ENCODE measurements at regions not wholly inside any gene's neighbourhood (a gene's known extent, or its start where the extent isn't known, plus 50 kb on each side); places are given as distances from the start of the nearest gene placed in this dataset.
"Not testable (repeated sequence)": the region's sequence is repeated elsewhere in the genome, so short reads cannot be mapped to it uniquely, and the experiment has no call there.

DNA sequence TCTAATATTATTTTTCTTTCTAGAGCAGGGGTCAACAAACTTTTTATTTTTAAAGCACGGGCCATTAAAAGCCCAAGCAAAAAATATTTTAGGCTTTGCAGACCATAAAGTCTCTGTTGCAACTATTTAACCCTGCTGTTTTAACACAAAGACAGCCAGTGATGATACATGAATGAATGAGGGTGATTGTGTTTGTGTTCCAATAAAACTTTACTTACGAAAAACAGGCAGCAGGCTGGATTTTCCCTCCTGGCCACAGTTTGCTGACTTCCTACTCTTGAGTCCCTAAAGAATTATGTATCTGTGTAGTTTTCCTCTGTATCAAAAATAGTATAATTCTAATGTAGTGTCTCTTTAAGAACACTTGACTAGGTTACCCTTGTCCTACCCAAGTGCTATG lies 402.0 kb downstream of the ADCYAP1 start:
- DNase-seq, result no peak

DNA sequence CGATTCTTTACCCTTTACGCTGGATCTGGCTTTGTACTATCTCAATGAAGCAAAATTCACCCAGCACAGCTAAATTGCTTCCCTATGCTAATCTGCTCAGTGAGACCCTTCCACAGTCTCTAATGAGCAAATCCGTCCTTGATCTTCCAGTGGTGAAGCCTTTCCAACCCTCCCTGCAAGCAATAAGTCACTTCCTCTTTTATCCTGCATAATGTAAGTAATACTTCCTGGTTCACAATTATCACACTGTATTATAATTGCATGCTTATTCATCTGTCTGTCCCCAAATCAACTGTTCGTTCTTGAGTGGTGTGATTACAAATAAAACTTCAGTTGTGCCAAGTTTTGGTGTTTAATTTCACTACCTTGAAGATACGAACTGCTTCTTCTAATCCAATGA lies 404.0 kb downstream of the ADCYAP1 start:
- DNase-seq, result no peak

DNA sequence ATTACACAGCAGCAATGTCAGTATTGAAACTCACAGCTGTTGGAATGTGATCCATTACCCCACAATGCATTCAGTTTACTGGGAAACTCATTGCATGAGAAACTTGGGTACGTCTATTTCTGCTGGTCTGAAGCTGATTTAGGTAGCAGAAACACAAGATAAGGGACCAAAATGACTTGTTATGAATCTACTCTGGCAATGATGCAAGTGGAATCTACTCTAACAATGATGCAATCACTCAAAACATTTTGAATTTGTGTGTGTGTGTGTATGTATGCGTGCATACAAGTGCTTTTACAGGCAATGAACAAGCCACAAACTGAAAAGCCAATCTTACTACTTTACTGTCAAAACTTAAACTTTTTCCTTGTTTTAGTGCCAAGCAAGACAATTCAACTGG lies 406.7 kb downstream of the ADCYAP1 start:
- no peak for DNase-seq

DNA sequence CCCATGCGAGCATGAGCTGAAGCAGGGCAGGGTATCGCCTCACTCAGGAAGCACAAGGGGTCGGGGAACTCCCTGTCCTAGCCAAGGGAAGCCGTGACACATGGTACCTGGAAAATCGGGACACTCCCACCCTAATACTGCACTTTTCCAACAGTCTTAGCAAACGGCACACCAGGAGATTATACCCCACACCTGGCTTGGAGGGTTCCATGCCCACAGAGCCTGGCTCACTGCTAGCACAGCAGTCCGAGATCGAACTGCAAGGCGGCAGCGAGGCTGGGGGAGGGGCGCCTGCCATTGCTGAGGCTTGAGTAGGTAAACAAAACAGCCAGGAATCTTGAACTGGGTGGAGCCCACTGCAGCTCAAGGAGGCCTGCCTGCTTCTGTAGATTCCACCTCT lies 430.7 kb downstream of the ADCYAP1 start:
- DNase-seq, result not testable (repeated sequence)

DNA sequence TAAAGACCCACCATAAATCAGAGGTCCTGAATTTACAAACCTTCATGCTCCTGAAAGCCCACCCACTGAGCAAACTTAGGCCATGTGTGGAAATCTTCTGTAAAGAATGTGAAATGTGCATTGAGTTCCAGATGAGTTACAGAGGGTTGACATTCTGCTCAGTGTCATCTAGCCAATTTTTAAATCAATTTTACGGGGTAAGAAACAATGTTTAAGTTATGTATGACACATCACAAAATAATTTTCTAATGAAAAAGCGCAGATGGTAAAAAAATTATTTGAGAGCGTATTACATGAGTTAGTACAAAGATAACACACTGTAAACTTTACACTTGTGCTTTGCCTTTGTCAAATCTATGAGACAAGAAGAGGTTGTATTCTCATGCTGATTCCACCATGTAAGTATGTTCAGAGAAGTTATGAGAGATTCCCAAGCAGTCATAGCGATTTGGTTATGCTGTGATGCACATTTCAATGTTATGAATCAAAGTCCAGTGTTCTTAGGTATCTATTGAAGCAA lies 446.3 kb downstream of the ADCYAP1 start:
- no peak for DNase-seq

DNA sequence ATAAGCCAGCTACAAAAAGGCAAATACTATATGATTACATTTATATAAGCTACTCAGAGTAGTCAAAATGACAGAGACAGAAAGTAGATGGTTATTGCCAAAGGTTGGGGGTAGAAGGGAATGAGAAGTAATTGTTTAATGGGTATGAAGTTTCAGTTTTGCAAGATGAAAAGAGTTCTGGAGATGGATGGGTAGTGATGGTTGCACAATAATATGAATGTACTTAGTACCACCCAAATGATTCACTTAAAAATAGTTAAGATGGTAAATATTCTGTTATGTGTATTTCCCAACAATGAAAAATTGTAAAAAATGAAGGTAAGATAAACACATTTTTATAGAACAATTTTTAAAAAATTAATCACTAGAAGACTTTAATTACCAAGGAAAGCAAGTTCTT lies 448.4 kb downstream of the ADCYAP1 start:
- no peak for DNase-seq

DNA sequence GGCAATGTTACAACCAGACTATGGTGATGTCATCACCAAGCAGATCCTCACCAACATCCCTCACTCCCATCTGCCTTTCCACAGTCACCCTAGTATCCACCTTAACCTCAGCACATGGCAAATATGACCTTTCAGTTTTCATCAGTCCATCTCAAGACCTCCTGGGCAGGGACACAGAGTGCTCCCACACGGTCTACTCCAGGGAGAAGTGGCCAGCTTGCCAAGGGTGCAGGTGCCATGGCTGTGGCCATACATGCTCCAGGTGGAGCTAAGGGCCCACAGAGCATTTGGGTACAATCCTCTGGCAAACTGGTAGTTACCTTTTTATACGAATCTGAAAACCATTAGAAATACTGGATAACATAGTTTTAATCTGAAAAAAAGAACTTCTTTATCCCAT lies 453.1 kb downstream of the ADCYAP1 start:
- no peak for DNase-seq

DNA sequence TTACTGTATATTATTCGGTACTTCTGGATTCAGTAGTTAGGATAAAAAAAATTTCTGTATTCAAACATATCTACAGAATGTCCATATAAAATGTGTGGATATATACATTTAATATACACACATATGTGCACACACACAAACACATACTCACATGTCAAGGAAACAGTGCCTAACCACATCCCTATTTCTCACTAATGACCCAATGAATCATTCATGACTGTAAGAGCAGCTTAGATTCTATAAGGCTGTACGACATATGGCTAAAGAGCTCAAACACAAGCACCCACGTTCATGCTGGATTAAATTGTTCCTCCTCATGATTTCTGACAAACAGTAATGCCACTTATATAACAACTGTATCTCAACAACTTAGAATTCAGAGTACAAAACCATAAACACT lies 457.3 kb downstream of the ADCYAP1 start:
- DNase-seq, result no peak

DNA sequence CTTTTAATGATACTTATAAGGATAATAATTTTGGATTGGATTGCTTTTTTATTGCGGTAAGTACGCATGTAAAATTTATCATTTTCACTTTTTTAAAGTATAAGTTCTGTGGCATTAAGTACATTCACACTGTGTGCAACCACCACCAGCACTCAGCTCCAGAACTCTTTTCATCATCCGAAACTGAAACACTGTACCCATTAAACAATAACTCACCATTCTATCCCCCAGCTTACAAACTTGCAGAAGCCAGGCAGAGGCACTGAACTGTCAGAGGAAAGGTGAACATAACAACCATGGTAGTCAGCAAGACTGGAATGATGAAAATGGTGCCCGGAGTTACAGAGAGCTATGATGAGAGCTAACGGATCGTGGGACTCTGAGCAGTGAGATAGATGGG lies 465.9 kb downstream of the ADCYAP1 start:
- no peak for DNase-seq

DNA sequence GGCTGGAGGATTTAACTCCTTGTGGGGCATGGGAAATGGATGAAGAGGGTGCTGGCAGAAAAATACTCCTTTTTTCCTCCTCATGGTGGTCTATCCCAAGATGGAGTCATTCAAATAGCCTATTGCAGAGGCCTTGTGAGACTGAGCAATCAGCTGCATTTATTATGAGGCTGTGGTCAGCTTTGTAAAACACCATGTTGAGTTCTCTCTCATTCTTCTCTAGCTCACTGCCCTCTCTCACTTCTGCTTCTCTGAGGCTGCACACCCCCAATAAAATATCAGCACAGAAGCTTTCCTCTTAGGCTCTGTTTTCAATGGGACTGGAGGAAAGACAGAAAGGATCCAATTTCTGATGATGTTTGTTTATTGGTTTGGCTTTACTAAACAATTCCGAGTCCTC lies 467.1 kb downstream of the ADCYAP1 start:
- DNase-seq, result no peak

DNA sequence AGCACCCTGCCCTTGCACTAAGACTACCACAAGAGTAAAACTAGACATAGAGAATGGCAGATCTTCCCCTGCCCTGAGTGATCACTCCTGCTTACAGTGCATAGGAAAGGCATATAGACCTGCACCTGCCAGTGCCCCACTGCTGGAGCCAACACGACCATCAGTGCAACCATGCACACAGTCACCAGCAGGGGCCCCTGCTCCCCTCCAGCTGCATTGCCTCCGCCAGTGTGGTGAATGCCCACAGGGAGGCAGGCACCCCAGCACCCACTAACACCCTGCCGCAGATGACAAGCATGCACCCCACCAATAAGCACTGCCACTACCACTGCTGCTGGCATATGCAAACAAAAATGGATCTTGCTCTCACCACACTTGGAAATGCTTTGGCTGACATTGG lies 478.8 kb downstream of the ADCYAP1 start:
- no peak for DNase-seq

DNA sequence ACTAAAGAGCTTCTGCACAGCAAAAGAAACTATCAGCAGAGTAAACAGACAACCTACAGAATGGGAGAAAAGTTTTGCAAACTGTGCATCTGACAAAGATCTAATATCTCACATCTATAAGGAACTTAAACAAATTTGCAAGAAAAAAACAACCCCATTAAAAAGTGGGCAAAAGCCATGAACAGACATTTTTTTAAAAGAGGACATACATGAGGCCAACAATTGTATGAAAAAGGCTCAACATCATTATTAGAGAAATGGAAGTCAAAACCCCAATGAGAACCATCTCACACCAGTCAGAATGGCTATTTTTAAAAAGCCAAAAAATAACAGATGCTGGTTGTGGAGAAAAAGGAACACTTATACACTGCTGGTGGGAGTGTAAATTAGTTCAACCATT lies 483.8 kb downstream of the ADCYAP1 start:
- not testable (repeated sequence) for DNase-seq

DNA sequence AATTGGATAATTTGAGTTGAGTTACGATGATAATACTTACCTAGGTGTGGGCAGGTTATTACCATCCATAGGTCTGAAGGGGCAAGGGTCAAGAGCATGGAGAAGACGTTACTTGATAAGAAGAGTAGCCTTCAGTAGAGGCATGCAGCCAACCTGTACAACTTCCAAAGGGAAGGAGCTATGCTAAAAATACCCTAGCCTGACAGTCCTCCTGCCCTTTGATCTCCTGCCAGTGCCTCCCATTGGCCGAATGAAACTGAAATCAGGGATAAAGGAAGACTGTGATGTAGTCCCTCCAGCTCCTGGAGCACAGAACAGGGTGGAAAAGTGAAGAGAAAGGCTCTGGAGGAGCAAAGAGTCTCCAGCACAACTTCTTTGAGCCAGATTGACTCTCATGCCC lies 487.4 kb downstream of the ADCYAP1 start:
- DNase-seq, result no peak

DNA sequence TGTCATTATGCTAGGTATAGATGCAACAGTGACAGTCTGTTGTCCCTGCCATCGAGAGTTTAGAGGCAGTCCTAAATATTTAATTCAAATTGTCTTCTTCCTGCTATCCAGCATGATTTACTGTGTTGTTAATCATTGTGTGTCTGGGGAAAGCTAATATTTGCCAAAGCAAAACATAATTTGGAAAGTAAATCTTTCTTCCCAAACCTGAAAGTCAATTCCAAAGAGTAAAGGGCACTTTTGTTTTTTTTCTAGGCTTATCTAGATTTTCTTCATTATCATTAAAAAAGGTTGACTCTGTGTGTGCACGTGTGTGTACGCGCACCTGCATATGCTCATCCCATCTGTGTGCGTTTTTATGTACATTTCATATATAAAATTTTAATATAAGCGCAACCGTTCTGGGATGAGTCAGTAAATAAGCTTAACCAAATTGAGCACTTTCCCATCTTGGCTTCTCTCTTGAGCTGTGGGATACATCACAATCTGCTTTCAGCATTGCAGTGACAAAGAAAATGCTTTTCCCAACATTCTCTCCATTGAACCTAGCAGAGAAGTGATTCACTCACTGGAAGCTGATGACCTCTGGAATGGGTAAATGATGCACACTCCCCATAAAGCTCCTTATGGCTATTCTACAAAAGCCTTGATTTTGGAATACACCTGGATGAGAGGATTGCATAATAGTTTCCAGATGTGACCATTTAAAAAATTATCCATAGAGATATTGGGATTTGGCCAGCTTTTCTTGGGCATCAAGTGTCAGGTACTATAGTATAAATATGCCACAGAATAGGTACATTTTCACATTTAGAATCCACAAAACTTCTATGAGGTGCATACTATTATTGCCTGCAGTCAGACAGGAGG lies 488.4 kb downstream of the ADCYAP1 start:
- no peak for DNase-seq

DNA sequence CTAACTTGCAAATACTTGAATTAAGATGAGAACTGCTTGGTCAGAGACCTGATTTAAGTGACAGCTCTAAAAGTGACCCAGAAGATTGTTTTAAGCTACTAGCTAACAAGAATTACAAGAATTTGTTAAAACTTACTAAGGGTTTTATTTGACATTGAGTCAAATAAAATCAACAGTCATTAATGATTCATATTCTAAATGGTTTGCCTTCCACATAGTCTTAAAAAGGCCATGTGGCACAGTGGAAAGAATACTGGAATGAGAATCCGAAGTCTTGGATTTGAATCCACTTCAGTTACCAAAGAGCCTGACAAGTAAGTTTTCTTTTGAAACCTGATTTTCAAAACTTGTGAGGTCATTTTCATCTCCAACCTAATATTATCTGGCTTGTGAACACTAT lies 489.3 kb downstream of the ADCYAP1 start:
- no peak for DNase-seq

DNA sequence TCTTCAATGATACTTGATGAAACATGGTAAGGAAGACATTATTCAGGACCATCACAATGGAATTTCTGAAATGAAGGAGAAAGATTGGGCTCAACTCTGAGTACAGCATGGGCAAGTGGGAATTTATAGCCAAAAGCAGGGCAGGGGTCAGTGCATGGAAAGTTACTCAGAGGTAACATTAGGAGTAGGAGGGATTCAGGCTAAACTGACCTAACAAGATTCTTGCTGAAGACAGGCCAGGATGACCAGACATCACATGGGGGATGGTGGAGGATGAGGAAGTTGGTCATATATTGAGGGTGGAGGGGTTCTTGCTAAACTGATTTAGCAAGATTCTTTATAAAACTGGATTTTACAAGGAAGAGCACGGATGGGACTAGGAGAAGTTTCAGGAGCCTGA lies 489.8 kb downstream of the ADCYAP1 start:
- DNase-seq, result no peak

DNA sequence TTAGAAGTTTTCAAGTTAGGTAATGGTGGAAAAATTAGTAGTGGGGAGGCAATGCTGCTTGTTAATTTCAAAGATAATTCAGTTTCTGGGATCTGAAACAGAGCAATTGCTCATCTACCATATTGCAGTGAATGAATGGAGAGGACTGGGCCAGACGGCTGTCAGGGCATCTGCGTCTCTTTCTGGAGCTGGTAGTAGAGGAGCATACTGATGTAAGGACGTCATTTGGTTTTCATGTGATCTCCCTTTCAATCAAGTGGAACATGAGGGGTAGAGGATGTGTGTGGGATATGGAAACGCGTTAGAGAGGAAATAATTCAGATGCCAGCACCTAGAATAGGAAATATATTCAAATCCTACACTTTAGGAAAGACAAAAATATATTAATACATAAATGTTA lies 490.3 kb downstream of the ADCYAP1 start:
- DNase-seq, result no peak

DNA sequence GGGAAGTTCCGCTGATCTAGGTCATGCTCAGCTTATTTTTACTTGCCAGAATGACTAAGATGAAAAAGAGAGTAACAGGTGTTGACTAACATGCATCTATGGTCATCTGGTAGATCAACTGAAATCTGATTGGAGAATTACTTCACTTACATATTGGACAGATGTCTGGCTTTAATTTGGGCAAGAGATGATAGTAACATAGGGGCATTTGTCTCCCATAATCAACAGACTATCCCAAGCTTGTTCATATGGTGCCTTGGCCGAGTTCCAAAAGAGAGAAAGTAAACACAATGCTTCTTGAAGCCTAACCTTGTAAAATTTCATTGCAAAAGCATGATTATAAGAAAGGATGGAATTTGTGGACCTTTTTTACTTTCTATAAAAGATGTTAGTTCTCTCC lies 503.7 kb downstream of the ADCYAP1 start:
- no peak for DNase-seq

DNA sequence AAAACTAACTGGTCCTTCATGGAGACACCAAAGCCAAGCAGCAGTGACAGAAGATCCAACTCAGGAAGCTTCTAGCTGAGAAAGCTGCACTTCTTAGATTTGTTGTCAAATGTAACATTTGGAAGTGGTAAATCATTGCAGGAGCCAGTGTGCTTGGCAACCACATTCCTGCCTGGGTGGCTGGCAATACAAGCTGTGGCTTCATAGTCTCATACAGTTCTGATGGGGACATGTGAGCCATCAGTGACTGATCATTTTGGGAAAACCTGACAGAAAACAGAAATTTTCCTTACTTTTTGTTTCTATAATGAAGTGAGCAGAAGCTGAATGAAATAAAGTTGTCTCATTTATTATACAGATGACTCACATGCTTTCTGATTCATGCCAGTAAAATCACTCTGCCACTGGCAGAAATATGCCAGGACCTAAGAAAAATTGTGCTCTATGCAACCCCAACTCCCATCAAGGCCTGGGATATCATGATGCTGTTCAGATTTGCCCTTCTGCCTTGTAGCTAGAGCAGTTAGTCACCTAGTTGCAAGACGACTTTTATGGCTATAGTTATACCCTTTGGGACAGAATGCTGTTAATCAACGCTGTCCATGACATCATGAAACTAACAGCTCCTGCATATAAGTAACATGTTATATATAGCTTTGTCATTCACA lies 508.1 kb downstream of the ADCYAP1 start:
- DNase-seq, result no peak

DNA sequence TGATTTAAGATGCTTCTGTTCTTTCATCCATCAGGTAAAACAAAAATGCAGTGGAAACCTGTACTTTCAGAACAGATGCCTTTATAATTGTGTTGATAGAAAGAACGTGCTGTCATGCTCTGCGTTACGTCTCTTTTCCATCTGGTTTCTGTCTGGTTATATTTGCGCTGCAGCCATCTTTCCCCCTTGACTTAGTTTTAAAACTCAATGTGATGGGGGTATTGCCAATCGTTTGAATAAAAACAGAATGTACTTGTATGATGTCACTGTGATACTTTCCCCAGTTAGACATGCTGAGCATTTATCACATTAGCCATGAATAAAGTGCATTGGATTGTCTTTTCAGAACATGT lies 508.6 kb downstream of the ADCYAP1 start:
- DNase-seq, result no peak

DNA sequence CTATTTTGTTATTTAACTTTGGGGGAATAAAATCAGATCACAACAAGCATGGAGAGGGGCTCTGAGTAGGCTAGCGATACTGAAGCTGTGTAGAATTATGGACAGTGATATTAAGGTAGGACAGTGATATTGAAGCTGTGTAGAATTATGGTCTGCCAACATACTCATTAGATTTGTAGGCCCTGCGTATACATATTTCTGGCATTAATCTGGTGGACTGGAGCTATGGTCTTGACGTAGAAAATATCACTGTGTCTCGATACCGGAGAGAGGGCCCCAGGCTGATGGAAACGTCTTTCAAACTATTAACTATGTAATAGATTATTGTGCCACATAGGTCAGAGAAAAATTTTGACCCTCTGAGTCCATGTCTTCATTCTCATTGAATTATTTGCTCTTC lies 511.4 kb downstream of the ADCYAP1 start:
- no peak for DNase-seq

DNA sequence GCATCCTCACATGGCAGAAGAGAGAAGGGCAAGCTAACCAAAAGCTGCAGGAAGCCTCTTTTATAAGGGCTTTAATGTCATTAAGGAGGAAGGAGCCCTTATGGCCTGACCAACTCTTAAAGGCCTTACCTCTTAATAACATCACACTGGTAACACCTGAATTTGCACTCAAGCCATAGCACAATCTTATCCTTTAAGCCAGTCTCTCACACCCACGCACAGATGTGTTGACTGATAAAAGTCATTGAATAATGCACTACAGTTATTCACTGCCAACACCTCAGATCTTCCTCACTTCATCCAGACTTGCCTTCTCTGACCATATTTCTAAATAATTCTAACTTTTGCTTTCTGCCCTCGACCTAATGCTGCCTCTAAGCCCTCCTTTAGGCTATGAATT lies 516.8 kb downstream of the ADCYAP1 start:
- no peak for DNase-seq

DNA sequence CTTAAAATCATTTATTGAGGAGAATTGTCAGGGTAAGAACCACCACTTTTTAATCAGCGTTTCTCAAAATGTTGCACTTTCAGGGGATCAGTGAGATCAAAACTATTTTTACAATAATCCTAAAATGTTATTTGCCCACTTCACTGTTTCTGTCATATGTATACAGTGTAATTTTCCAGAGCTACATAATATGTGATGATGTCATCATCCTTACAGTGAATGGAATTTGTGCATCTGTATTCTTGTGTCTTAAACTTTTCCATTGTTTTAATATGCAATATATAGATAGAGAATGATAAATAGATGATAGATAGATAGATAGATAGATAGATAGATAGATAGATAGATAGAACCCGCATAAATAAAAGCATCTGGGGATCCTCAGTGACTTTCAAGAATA lies 518.0 kb downstream of the ADCYAP1 start:
- DNase-seq, result no peak

DNA sequence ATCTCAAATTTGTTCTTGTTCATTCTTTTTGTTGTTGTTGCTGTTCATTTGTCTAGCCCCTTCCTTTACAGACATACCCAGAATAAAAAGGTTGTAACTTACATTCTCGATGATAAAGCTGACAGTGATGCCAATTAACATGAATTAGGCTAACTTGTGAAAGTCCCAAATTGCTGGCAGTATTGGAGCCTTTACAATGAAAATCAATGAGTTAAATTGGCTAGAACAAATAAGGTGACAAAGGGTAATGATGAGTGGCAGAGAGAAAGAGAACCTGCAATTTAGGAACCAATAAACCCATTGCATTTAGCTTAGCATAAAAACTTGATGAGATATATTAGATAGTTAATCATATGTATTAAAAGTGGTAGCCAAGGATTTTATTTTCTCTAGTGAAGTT lies 521.0 kb downstream of the ADCYAP1 start:
- DNase-seq, result no peak

DNA sequence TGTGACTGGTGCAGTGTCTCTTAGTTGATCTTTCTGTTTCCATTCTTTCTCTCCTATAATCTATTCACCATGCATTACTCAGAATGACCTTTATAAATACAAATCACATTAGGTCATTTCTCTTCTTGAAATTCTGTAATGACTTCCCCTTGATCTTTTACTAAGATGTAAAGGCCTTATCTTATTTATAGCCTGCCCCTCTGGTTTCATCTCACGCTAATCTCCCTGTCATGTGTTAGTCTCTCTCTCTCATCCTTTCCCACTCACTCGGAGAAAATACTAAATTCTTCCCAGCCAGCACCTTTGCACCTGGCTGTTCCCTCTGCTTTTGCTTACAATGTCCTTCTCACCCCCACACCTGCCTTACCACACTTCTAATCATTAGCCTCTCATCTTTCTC lies 530.8 kb downstream of the ADCYAP1 start:
- no peak for DNase-seq
